Right ventricle myocardium superior (tissue), 1 donor: ENCODE measurements at regions not wholly inside any gene's neighbourhood (a gene's known extent, or its start where the extent isn't known, plus 50 kb on each side); places are given as distances from the start of the nearest gene placed in this dataset.
"Not testable (repeated sequence)": the region's sequence is repeated elsewhere in the genome, so short reads cannot be mapped to it uniquely, and the experiment has no call there.

ENCODE experiments used
- ATAC-seq: fragments of 200-7000 bp; cut with Tn5 transposase; one replicate; pipeline ENCODE4 v1.9.1; 2020; ENCODE audit warnings: mild to moderate bottlenecking; ENCODE audit not compliant: poor library complexity
- DNase-seq: peaks from one replicate; pipeline ENCODE4 v3.0.0-alpha.2; 2020
- intact Hi-C: fragments of 100-400 bp; cut with DNase I; formaldehyde crosslinking; loops from one replicate; pipeline ENCODE4 v1.11.2; 2022
- donor health status: DM: no; HTN: yes; CAD: no; lungs with severe emphysema.

DNA sequence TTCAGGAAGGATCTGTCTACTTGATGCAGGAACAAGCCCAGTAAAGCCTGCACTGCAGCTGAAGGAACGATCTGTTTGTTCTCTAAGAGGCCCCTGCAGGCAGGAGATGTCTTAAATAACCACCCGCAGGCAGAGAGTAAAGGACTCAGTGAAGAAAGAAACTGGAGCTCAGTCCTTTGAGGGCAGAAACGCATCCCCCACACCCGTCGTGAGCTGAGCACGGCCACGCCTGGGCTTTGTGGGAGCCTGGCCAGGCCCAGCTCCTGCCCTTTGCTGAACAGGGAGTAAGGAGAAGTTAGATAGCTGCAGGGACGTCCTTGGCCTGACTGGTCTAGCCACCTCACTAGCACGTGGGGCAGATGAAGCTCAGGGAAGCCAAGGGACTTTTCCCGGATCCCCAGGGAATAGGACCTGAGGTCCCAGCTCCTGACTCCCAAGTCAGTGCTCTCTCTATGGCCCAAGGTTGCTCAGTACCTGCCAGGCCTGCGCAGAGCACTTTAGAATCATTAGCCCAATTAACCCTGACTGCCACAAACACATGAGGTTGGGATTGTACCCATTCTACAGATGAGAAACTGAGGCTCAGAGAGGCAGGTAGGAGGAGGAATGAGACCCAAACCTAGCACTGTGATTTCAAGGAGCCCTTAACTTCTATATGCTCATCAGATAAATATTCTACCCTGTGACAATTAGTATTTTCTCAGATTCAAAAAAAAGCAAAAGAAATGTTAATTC is 194.2 kb upstream of the SULF2 start:
- ATAC-seq, DNase-seq, intact Hi-C loops: not testable (repeated sequence)

DNA sequence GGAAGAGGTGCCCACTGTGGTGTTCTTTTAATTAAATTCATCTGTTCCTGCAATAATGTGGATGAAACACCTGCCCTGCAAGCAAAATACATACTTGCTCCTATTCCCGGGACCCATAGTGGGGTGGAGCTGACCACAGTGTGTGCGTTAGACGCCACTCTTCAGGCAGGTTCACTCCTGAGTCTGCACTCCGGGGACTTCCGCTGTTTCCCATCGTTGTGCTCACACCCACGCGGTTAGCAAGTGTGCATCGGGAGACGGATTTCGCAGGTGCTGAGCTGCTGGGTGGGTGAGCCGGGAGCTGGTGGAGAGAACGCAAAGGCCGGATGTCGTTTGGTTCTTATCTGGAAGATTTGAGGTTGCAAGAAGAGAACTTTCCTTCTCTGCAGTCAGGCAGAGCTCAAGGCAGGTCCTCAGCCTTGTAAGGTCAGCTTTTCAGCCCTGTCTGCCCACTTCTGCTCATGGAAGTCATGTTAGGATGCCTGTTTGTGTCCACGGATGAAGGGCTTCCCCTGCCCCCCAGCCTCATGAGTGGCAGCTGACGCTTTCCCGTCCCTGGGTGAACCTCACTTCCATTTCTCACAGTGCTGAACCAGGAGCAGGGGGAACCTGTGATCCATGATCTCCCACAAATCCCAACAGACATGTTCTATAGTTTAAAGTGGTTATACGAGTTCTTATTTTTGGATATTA is 193.3 kb upstream of the SULF2 start:
- ATAC-seq, DNase-seq, intact Hi-C loops: not testable (repeated sequence)

DNA sequence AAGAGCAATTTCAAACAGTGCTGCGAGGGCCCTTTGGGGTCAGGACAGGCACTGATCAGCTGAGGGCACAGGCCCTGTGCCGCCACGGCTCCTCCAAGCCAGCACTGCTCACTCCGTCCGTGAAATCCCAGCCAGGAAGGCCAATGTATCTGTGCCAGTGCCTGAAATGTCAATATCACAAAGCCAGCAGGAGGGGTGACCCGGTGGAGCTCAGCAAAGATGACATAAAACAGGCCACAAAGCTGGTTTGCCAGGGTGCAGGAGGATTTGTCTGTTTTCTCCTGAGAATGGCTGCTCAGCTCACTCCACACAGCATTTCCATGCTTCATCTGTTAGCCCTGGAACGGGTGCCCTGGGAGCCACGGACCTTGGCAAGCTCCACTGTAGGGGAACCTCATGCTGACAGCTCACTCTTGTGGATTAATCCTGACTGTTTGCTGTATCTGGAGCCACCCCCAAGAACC is 192.5 kb upstream of the SULF2 start:
- intact Hi-C loops, DNase-seq: not testable (repeated sequence)
- ATAC-seq = peak; percentile 39

- intact Hi-C loops, DNase-seq, ATAC-seq: not testable (repeated sequence)
These were observed 191.9 kb upstream of the SULF2 start for GRCh38 chr20:47977017-47977788.

GRCh38 chr20:47974234-47974878 is 189.1 kb upstream of the SULF2 start:
- intact Hi-C loops = no loop called here
- no peak for ATAC-seq

DNA sequence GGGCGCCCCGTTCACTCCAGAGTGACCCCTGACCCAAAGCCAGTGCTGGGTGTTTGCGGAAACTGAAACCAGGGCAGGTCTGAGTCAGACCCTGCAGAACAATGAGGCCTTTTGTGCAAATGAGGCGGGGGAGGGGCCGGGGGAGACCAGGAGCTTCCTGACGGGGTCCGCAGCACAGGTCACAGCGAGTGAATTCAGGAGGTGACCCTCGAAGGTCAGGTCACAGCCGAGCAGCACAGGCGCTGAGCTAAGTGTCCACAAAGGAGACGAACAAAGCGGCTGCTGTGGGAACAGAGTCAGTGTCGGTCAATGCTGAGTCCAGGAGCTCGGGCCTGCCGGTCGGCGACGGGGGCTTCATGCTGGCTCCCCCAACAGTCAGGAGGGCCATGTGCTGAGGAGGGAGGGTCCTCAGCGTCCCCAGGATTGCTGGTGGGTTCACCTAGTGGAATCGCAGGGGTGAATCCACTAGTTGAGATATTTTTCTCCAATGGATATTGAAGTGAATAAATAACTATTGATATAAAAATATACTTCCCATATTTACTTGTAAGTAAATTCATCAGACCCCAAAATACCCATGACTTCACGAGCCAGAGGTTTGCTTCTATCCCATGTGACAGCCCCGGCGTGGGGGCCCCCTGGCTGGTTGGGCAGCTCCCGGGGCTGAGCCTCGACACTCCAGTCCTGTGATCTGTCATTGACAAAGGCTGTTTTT is 188.4 kb upstream of the SULF2 start:
- no peak for ATAC-seq
- intact Hi-C loops = no loop called here
- DNase-seq = no peak

More at GRCh38 chr20:47974234-47974878, 189.1 kb upstream of the SULF2 start:
- DNase-seq = no peak

- intact Hi-C loops = no loop called here
These were observed 187.6 kb upstream of the SULF2 start for GRCh38 chr20:47972916-47973309.

DNA sequence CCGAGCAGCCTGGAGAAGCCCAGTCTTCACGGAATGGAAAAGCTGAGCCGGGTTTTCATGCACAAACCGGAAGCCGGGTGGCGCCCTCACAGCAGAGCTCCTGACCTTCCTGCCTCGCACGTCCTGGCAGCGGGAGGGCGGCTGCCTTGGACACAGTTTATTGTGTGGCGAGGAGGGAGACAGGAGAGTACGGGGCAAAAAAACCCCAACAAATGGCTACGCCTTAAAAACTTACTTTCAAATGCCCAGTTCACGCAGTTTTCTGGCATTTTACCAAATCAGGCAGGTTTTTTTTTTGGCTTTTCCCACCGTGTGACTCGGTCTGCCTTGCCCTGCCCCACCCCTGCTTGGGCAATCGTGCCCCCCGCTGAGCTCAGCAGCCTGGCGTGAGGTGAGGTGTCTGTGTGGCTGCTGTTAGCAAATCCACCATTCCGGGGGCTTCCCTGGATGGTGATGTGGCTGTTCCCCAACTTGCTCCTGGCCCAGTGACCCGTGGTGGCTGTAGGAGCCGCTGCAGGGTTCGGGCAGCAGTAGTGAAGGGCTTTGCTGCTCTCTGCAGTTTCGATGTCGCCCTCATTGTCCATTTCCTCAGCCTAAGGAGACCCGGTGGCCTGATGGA is 187.1 kb upstream of the SULF2 start:
- peak; percentile 60 for DNase-seq
- ATAC-seq = peak; percentile 68
- intact Hi-C loops = not testable (repeated sequence)

More at GRCh38 chr20:47972916-47973309, 187.6 kb upstream of the SULF2 start:
- ATAC-seq = no peak
- DNase-seq = no peak

GRCh38 chr20:47971058-47971791 is 185.9 kb upstream of the SULF2 start:
- no peak for DNase-seq
- intact Hi-C loops = no loop called here
- no peak for ATAC-seq

- DNase-seq (no peak), ATAC-seq (no peak)
- intact Hi-C loops = no loop called here
These were observed 185.1 kb upstream of the SULF2 start for GRCh38 chr20:47970282-47970903.

DNA sequence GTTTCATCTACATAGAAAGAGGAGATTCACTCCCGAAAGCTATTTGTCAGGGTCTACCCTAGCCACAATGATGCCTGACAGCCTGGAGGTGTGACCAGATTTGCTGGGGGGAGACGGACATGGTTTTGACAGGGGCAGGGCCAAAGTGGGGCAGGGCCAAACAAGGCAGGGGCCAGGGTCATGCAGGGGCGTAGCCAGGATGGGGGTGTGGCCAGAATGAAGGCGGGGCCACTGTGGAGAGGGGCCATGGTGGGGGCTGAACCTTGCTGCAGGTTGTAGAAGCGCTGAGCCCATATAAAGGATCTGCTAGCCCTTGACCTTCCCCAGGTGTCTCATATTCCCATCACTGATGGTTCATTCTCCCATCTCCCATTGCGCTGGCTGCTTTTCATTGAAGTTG is 184.1 kb upstream of the SULF2 start:
- intact Hi-C loops = no loop called here
- ATAC-seq = no peak
- no peak for DNase-seq

GRCh38 chr20:47968541-47969310 is 183.4 kb upstream of the SULF2 start:
- ATAC-seq = no peak
- intact Hi-C loops = no loop called here
- no peak for DNase-seq

- DNase-seq (no peak), ATAC-seq (no peak)
- intact Hi-C loops = no loop called here
These were observed 178.9 kb upstream of the SULF2 start for GRCh38 chr20:47964149-47964548.

- intact Hi-C loops = no loop called here
- DNase-seq (no peak), ATAC-seq (no peak)
These were observed 177.7 kb upstream of the SULF2 start for GRCh38 chr20:47963022-47963421.

DNA sequence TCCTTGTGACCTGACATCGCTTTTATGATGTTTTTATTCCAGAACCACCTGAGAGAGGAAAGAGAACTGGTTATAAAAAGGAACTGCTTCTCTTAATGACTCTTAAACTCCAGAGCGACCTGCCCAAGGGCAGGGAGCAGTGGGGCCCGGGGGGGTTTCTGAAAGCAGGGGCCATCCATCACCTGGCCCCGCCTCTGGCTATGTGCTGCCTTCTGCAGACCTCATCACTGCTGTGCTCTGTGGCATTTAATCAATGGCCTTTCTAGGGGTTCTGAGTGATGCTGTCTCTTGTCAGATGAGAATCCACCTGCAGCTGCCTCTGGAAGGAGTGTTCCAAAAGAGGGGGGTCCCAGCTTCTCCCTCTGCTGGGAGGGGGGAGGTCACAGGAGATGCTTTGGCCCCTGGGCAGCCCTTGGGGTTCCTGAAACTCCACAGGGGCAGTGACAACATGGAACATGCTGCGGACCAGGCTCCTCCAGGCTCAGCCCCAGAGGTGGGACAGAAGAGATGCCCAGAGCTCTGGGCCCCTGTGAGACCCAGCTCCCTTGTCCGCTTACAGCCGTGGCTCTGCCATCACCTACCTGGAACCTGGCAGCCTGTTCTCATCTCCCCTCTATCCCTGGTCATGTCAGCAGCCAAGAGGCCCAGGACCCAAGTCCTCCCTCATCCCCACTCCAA is 177.1 kb upstream of the SULF2 start:
- no peak for DNase-seq
- intact Hi-C loops = no loop called here
- no peak for ATAC-seq
